Astrocyte (in vitro differentiated cells and primary cell): ENCODE measurements at regions not wholly inside any gene's neighbourhood (a gene's known extent, or its start where the extent isn't known, plus 50 kb on each side); places are given as distances from the start of the nearest gene placed in this dataset.
A peak's percentile ranks its signal among the peaks of the same experiment; 100 is the strongest.

ENCODE experiments used
- DNase-seq: peaks from one replicate; pipeline ENCODE4 v3.0.0-alpha.2; 2010; ENCODE audit warnings: low read depth
- FAIRE-seq: peaks from 2 replicates; lab custom pipeline; 2011; peaks lifted over from hg19 to GRCh38; lab: Jason Lieb, UNC
- H2AFZ ChIP-seq: 2 replicates; pipeline ENCODE4 v1.6.0; 2012; ENCODE audit warnings: low read depth, low read length, inconsistent platforms
- H3K27ac ChIP-seq: 2 replicates; pipeline ENCODE4 v1.5.1; 2011; ENCODE audit warnings: low read depth, low read length, inconsistent platforms
- H3K27me3 ChIP-seq: 2 replicates; pipeline ENCODE4 v1.6.0; 2011; ENCODE audit warnings: low read length, inconsistent platforms; ENCODE audit not compliant: insufficient read depth
- H3K36me3 ChIP-seq: 2 replicates; pipeline ENCODE4 v1.5.1; 2011; ENCODE audit warnings: low read length, inconsistent platforms; ENCODE audit not compliant: insufficient read depth
- H3K4me1 ChIP-seq: 2 replicates; pipeline ENCODE4 v1.5.1; 2011; ENCODE audit warnings: low read length, inconsistent platforms; ENCODE audit not compliant: insufficient read depth
- H3K4me2 ChIP-seq: 2 replicates; pipeline ENCODE4 v1.6.0; 2012; ENCODE audit warnings: low read length, inconsistent platforms
- H3K4me3 ChIP-seq: 2 replicates; pipeline ENCODE4 v1.5.1; 2011; ENCODE audit warnings: low read depth, mild to moderate bottlenecking, low read length, inconsistent platforms; ENCODE audit not compliant: insufficient read depth
- H3K79me2 ChIP-seq: 2 replicates; pipeline ENCODE4 v1.6.0; 2012; ENCODE audit warnings: mild to moderate bottlenecking, low read length, inconsistent platforms; ENCODE audit not compliant: insufficient read depth
- H3K9ac ChIP-seq: 2 replicates; pipeline ENCODE4 v1.6.0; 2012; ENCODE audit warnings: mild to moderate bottlenecking, low read length, inconsistent platforms
- H3K9me3 ChIP-seq: 2 replicates; pipeline ENCODE4 v1.5.1; 2012; ENCODE audit warnings: low read depth, mild to moderate bottlenecking, low read length, inconsistent platforms; ENCODE audit not compliant: insufficient read depth
- H4K20me1 ChIP-seq: 2 replicates; pipeline ENCODE4 v1.6.0; 2012; ENCODE audit warnings: low read length, inconsistent platforms; ENCODE audit not compliant: insufficient read depth
- H3K27ac Mint-ChIP-seq: one replicate; pipeline ENCODE4 v1.8.0; 2021; ENCODE audit warnings: mild to moderate bottlenecking, mixed read lengths; ENCODE audit not compliant: unreplicated experiment
- H3K27me3 Mint-ChIP-seq: one replicate; pipeline ENCODE4 v1.8.0; 2021; ENCODE audit warnings: low read depth, mixed read lengths; ENCODE audit not compliant: unreplicated experiment
- H3K36me3 Mint-ChIP-seq: one replicate; pipeline ENCODE4 v1.8.0; 2021; ENCODE audit warnings: low read depth, mixed read lengths; ENCODE audit not compliant: unreplicated experiment
- H3K4me1 Mint-ChIP-seq: one replicate; pipeline ENCODE4 v1.8.0; 2021; ENCODE audit warnings: low read depth, mixed read lengths; ENCODE audit not compliant: unreplicated experiment
- H3K4me3 Mint-ChIP-seq: one replicate; pipeline ENCODE4 v1.8.0; 2021; ENCODE audit warnings: mild to moderate bottlenecking, moderate library complexity, mixed read lengths; ENCODE audit not compliant: unreplicated experiment
- H3K9me3 Mint-ChIP-seq: one replicate; pipeline ENCODE4 v1.8.0; 2021; ENCODE audit warnings: mild to moderate bottlenecking, mixed read lengths; ENCODE audit not compliant: unreplicated experiment
- EZH2 ChIP-seq: IDR thresholded peaks from 2 replicates; pipeline ENCODE4 v1.6.1; 2012; ENCODE audit warnings: mild to moderate bottlenecking, low read length, inconsistent platforms; ENCODE audit not compliant: insufficient read depth
- TF ChIP-seq, protein P1 (sequence below): IDR thresholded peaks from 2 replicates; pipeline ENCODE4 v1.5.1; 2011; ENCODE audit warnings: low read depth, mild to moderate bottlenecking, inconsistent platforms, low read length, moderate library complexity; ENCODE audit not compliant: insufficient read depth

DNA sequence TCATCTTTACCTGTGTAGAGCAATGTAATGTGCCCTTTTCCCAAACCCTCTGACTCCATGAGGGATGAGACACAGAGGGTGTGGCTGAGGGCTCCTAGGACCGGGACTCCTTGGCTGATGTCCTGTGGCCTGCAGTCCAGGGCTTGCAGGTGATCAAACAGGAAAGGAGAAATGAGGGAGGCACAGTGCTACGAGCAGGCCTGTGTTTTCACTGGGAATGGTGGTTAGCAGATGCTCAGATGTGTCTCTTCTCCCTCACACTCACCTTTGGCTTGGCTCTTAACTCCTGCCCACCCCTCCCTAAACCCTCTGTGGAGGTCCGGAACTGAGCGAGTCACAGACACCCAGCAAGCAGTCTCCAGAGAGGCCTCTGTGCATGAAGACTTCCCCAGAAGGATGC is 254.4 kb downstream of the DAD1 start:
- FAIRE-seq: no peak
- no peak overlapping the region for H3K27ac ChIP-seq
- no peak overlapping the region for H3K4me3 ChIP-seq
- peaks cover under 1% of the 10 kb centered on the region for H3K9me3 ChIP-seq
- Mint-ChIP-seq H3K9me3 (no peaks in the 10 kb centered on the region), H3K36me3 (no peaks in the 10 kb centered on the region), H3K4me3 (no peak overlapping the region), H3K27ac (no peak overlapping the region), H3K27me3 (no peaks in the 10 kb centered on the region), H3K4me1 (peaks cover 16% of the 10 kb centered on the region)
- no peaks in the 10 kb centered on the region for H3K27me3 ChIP-seq
- no peaks in the 10 kb centered on the region for H4K20me1 ChIP-seq
- no peak for TF ChIP-seq EZH2
- TF ChIP-seq, protein P1, sequence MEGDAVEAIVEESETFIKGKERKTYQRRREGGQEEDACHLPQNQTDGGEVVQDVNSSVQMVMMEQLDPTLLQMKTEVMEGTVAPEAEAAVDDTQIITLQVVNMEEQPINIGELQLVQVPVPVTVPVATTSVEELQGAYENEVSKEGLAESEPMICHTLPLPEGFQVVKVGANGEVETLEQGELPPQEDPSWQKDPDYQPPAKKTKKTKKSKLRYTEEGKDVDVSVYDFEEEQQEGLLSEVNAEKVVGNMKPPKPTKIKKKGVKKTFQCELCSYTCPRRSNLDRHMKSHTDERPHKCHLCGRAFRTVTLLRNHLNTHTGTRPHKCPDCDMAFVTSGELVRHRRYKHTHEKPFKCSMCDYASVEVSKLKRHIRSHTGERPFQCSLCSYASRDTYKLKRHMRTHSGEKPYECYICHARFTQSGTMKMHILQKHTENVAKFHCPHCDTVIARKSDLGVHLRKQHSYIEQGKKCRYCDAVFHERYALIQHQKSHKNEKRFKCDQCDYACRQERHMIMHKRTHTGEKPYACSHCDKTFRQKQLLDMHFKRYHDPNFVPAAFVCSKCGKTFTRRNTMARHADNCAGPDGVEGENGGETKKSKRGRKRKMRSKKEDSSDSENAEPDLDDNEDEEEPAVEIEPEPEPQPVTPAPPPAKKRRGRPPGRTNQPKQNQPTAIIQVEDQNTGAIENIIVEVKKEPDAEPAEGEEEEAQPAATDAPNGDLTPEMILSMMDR: no peak
- H3K36me3 ChIP-seq: no peaks in the 10 kb centered on the region
- H3K4me2 ChIP-seq: no peak overlapping the region
- no peaks in the 10 kb centered on the region for H3K79me2 ChIP-seq
- H3K4me1 ChIP-seq: peaks cover 4% of the 10 kb centered on the region
- DNase-seq: no peak
- H3K9ac ChIP-seq: no peak overlapping the region
- no peak overlapping the region for H2AFZ ChIP-seq

DNA sequence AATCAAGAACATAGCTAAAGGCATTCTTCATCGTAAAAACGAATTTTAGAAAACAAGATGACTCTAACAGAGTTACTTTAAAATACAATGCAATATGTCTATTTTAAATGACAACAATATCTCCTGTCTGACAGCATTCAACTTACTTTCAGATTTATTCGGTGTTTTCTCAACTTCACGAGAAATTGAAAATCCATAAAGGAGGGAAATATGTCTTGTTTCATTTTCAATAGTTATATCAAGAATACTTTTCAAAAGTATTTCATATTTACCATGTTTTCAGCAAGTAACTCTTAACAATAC is 254.8 kb downstream of the DAD1 start:
- Histone ChIP-seq H3K9me3 (peaks cover 4% of the 10 kb centered on the region), H4K20me1 (no peaks in the 10 kb centered on the region), H3K4me2 (peak overlapping the region; percentile 26), H3K4me3 (no peak overlapping the region), H3K27me3 (no peaks in the 10 kb centered on the region), H3K36me3 (no peaks in the 10 kb centered on the region), H3K4me1 (peaks cover 4% of the 10 kb centered on the region), H3K27ac (no peak overlapping the region), H3K9ac (no peak overlapping the region), H2AFZ (no peak overlapping the region), H3K79me2 (no peaks in the 10 kb centered on the region)
- DNase-seq (no peak), FAIRE-seq (no peak)
- H3K4me1 Mint-ChIP-seq: peaks cover 13% of the 10 kb centered on the region
- H3K27me3 Mint-ChIP-seq: no peaks in the 10 kb centered on the region
- H3K36me3 Mint-ChIP-seq: no peaks in the 10 kb centered on the region
- no peak for TF ChIP-seq EZH2
- TF ChIP-seq, protein P1: no peak
- H3K4me3 Mint-ChIP-seq: no peak overlapping the region
- no peak overlapping the region for H3K27ac Mint-ChIP-seq
- H3K9me3 Mint-ChIP-seq: no peaks in the 10 kb centered on the region

DNA sequence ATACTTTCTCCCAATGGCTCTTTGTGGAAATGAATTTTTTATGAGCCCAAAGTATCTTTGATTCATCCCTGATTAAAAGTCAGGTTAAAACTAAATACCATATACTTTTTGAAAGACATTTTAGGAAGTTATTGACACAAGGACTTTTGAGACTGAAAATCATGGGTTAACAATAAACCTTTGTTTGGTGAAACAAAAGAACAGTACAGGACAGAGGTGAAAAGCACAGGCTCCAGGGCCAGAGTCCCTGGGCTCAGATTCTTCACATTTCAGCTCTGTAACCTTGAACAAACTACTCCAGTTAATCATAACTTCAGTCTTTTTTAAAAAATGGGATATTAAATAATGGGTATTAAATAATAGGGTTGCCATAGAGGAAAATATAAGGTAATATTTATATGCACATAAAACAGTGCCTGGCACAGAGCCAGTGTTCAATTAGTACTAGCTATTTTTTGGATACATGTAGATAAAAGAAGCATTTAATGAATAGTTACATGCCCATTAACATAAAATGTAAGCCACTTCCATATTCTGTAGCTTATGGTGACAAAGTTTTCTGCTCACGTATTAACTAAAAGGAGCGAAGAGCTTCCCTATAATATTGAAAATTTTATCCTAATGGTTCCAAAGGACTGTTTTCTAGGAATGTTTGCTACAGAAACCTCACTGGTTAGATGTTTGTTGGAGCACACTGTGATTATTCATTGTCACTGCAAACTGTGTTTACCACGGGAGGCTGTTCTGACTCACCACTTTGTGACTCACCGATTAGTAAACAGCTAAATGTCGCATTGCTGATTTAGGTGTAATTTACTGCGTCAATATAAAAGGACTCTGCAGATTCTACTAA is 255.4 kb downstream of the DAD1 start:
- Histone ChIP-seq H3K4me1 (peaks cover 4% of the 10 kb centered on the region), H3K27ac (no peak overlapping the region), H4K20me1 (no peaks in the 10 kb centered on the region), H3K27me3 (no peaks in the 10 kb centered on the region), H3K4me3 (no peak overlapping the region), H3K4me2 (peak overlapping the region; percentile 26), H3K9me3 (peaks cover 6% of the 10 kb centered on the region), H3K36me3 (no peaks in the 10 kb centered on the region), H2AFZ (no peak overlapping the region), H3K79me2 (no peaks in the 10 kb centered on the region), H3K9ac (no peak overlapping the region)
- Mint-ChIP-seq H3K9me3 (peaks cover 4% of the 10 kb centered on the region), H3K36me3 (no peaks in the 10 kb centered on the region), H3K4me3 (no peak overlapping the region), H3K27me3 (no peaks in the 10 kb centered on the region), H3K27ac (no peak overlapping the region), H3K4me1 (peaks cover 8% of the 10 kb centered on the region)
- DNase-seq (peak; percentile 67), FAIRE-seq (no peak)
- TF ChIP-seq EZH2: no peak
- TF ChIP-seq, protein P1: no peak
